ENCODE measurements at regions not wholly inside any gene's neighbourhood (a gene's known extent, or its start where the extent isn't known, plus 50 kb on each side); places are given as distances from the start of the nearest gene placed in this dataset.

DNA sequence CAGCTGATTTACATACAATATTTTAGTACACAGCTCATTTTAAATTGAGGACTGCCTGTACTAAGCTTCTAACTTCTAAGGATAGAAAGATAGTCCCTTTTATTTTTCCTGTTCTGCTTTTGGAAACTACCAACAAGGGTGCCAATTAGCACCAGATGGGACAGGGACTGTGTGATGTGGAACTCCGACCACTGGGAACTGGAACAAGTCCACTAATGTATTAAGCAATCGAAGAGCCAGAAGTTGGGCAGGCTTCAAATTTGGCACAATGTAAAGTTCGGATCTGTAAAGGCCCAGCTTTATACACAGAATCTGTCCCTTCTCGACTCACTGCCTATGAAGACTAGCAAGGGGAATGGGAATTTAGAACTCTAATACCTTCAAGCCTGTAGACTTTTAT is 149.3 kb downstream of the ZC3H11B start:
- H3K27ac ChIP-seq (ENCODE audit: low read depth, low read length), result no peak overlapping the region
- no peaks in the 10 kb centered on the region for H3K36me3 ChIP-seq (ENCODE audit: control insufficient read depth, insufficient read depth, low read length)
- H3K4me1 ChIP-seq (ENCODE audit: control insufficient read depth, insufficient read depth, low read length), result no peaks in the 10 kb centered on the region

GRCh38 chr1:219461981-219462400 is 150.9 kb downstream of the ZC3H11B start:
- H3K4me1 ChIP-seq (ENCODE audit: control insufficient read depth, insufficient read depth, low read length), result no peaks in the 10 kb centered on the region
- H3K4me3 ChIP-seq (ENCODE audit: low read length), result no peak overlapping the region
- no peak overlapping the region for H3K9ac ChIP-seq (ENCODE audit: low read length)
- H3K27me3 ChIP-seq (ENCODE audit: control insufficient read depth, insufficient read depth, low read length), result no peaks in the 10 kb centered on the region
- no peak overlapping the region for H3K27ac ChIP-seq (ENCODE audit: low read depth, low read length)
- H3K36me3 ChIP-seq (ENCODE audit: control insufficient read depth, insufficient read depth, low read length), result no peaks in the 10 kb centered on the region

More for the DNA sequence above, 149.3 kb downstream of the ZC3H11B start:
- Histone ChIP-seq H3K9ac (ENCODE audit: low read length) (no peak overlapping the region), H3K27me3 (ENCODE audit: control insufficient read depth, insufficient read depth, low read length) (no peaks in the 10 kb centered on the region), H3K4me3 (ENCODE audit: low read length) (no peak overlapping the region)

DNA sequence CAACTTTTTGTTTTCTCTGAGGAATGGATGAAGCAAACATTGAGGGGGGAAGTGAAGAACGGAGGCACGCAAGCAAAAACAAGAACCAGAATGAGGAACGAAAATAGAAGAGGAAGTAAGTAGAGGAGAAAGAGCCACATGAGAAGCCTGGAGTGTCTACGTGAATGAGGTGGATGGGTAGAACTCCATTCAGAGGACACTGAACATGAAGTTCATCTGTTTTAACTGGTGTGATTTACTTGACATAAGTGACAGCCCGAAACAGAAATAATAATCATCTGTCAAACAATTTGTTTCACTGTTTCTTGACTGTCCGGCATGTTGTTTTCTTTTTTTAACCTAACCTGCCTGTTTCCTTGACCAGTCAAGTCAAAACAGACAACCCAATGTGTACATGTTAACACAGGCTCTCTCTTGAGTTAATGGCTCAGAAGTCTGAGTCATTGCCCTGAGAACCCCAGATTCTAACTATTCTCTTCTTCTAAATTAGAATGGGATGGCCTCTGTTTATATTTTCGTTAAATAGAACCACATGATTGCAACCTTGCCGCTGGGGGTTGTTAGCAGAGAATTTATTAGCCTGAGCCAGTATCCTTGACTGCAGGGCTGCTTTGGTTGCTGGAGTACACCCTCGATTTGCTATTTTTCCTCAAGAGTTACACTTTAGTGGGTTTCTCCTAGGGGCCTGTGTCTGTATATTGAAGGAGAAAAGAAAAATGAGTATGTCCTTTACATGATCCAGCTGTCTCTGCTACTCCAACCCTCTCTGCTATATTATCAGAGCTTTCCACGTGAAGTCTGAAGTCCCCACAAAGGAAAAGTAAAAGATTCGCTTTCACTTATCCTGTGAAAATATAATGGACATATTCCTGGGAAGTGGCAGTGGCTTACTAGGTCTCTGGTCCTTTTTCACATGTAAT is 151.7 kb downstream of the ZC3H11B start:
- Histone ChIP-seq H3K27me3 (ENCODE audit: control insufficient read depth, insufficient read depth, low read length) (no peaks in the 10 kb centered on the region), H3K27ac (ENCODE audit: low read depth, low read length) (no peak overlapping the region), H3K4me1 (ENCODE audit: control insufficient read depth, insufficient read depth, low read length) (no peaks in the 10 kb centered on the region), H3K4me3 (ENCODE audit: low read length) (no peak overlapping the region), H3K9ac (ENCODE audit: low read length) (no peak overlapping the region), H3K36me3 (ENCODE audit: control insufficient read depth, insufficient read depth, low read length) (no peaks in the 10 kb centered on the region)

GRCh38 chr1:219460081-219460895 is 152.6 kb downstream of the ZC3H11B start:
- Histone ChIP-seq H3K27me3 (ENCODE audit: control insufficient read depth, insufficient read depth, low read length) (no peaks in the 10 kb centered on the region), H3K9ac (ENCODE audit: low read length) (no peak overlapping the region), H3K4me3 (ENCODE audit: low read length) (no peak overlapping the region), H3K4me1 (ENCODE audit: control insufficient read depth, insufficient read depth, low read length) (no peaks in the 10 kb centered on the region), H3K27ac (ENCODE audit: low read depth, low read length) (no peak overlapping the region), H3K36me3 (ENCODE audit: control insufficient read depth, insufficient read depth, low read length) (no peaks in the 10 kb centered on the region)

DNA sequence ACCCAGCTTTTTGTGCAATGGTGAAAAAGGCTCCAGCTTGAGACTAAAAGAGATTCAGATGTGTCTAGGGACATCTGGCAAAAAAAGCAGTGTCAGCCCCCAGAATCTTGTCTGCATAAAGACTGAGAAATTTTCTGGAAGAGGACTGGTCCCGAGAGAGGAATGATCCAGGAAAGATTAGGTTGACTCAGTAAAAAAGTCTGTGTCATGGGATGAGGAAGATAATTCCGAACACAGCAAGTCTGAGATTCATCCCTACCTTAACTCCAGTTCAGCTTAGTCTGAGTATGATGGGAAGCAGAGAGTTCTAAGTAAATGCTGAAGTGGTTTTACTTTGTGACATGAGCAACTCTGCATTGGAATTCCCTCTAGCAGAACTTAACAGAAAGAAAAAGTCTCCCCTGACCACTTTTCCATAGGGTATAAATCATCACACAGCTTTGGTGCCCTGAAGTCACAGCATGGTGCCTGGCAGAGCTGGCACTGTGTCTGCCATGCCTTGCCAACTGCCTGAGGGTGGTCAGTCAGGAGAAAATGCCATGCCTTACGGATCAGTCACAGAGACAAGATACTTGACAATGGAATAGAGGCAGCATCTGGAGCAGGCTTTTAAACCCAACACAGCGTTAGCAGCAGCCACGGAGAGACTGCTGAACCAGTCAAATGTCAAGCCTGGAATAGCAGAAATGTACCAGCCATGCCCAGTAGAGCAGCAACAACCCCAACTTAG is 153.4 kb downstream of the ZC3H11B start:
- no peaks in the 10 kb centered on the region for H3K4me1 ChIP-seq (ENCODE audit: control insufficient read depth, insufficient read depth, low read length)
- no peak overlapping the region for H3K4me3 ChIP-seq (ENCODE audit: low read length)
- H3K27ac ChIP-seq (ENCODE audit: low read depth, low read length), result no peak overlapping the region
- H3K27me3 ChIP-seq (ENCODE audit: control insufficient read depth, insufficient read depth, low read length), result no peaks in the 10 kb centered on the region
- H3K36me3 ChIP-seq (ENCODE audit: control insufficient read depth, insufficient read depth, low read length), result no peaks in the 10 kb centered on the region
- H3K9ac ChIP-seq (ENCODE audit: low read length), result no peak overlapping the region

DNA sequence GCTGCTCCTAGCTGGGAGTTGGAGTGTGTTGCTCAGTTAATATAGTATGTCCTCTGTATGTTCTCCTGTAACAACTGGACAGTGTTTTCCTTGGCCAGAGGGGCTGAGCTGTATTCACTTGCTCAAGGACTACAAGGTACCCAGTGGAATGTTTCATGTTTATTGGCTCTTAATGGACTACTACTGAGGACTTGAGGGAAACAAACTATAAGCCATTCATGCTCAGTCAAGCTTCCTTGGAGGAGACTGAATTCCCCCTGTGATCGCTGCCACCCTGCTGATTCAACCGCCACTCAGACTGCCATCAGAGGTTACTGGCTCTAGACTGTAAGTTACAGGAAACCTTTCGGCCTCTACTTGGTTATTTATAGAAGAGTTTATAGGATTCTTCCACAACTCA is 166.6 kb downstream of the ZC3H11B start:
- Histone ChIP-seq H3K27me3 (ENCODE audit: control insufficient read depth, insufficient read depth, low read length) (no peaks in the 10 kb centered on the region), H3K4me3 (ENCODE audit: low read length) (no peak overlapping the region), H3K27ac (ENCODE audit: low read depth, low read length) (no peak overlapping the region), H3K36me3 (ENCODE audit: control insufficient read depth, insufficient read depth, low read length) (no peaks in the 10 kb centered on the region), H3K4me1 (ENCODE audit: control insufficient read depth, insufficient read depth, low read length) (no peaks in the 10 kb centered on the region), H3K9ac (ENCODE audit: low read length) (no peak overlapping the region)

GRCh38 chr1:219445864-219446263 is 167.0 kb downstream of the ZC3H11B start:
- Histone ChIP-seq H3K27me3 (ENCODE audit: control insufficient read depth, insufficient read depth, low read length) (no peaks in the 10 kb centered on the region), H3K27ac (ENCODE audit: low read depth, low read length) (no peak overlapping the region), H3K36me3 (ENCODE audit: control insufficient read depth, insufficient read depth, low read length) (no peaks in the 10 kb centered on the region), H3K4me1 (ENCODE audit: control insufficient read depth, insufficient read depth, low read length) (no peaks in the 10 kb centered on the region), H3K9ac (ENCODE audit: low read length) (no peak overlapping the region), H3K4me3 (ENCODE audit: low read length) (no peak overlapping the region)

DNA sequence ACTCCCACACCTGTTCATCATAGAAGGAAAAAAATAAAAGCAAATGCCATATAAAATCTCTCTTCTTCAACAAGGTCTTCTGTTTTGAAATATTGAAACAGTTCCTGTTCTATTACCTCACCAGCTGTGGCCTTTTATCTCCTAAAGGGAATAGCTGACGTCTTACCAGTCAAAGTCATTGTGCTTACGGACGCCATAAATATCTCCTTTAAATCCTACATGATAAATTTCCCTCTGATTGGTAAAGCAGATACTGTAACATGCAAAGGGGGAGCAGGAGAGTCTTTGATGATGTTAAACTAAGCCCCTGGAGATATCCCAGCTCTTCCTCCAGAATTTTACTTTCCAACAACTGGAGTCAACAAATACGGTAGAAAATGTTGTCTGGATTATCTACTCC is 168.4 kb downstream of the ZC3H11B start:
- Histone ChIP-seq H3K36me3 (ENCODE audit: control insufficient read depth, insufficient read depth, low read length) (no peaks in the 10 kb centered on the region), H3K27me3 (ENCODE audit: control insufficient read depth, insufficient read depth, low read length) (no peaks in the 10 kb centered on the region), H3K4me3 (ENCODE audit: low read length) (no peak overlapping the region), H3K4me1 (ENCODE audit: control insufficient read depth, insufficient read depth, low read length) (no peaks in the 10 kb centered on the region), H3K27ac (ENCODE audit: low read depth, low read length) (no peak overlapping the region), H3K9ac (ENCODE audit: low read length) (no peak overlapping the region)

- no peak overlapping the region for H3K9ac ChIP-seq (ENCODE audit: low read length)
- no peaks in the 10 kb centered on the region for H3K36me3 ChIP-seq (ENCODE audit: control insufficient read depth, insufficient read depth, low read length)
- H3K27ac ChIP-seq (ENCODE audit: low read depth, low read length), result no peak overlapping the region
- H3K27me3 ChIP-seq (ENCODE audit: control insufficient read depth, insufficient read depth, low read length), result no peaks in the 10 kb centered on the region
- H3K4me3 ChIP-seq (ENCODE audit: low read length), result no peak overlapping the region
- H3K4me1 ChIP-seq (ENCODE audit: control insufficient read depth, insufficient read depth, low read length), result no peaks in the 10 kb centered on the region
Observed at GRCh38 chr1:219443763-219444162, 169.1 kb downstream of the ZC3H11B start.

DNA sequence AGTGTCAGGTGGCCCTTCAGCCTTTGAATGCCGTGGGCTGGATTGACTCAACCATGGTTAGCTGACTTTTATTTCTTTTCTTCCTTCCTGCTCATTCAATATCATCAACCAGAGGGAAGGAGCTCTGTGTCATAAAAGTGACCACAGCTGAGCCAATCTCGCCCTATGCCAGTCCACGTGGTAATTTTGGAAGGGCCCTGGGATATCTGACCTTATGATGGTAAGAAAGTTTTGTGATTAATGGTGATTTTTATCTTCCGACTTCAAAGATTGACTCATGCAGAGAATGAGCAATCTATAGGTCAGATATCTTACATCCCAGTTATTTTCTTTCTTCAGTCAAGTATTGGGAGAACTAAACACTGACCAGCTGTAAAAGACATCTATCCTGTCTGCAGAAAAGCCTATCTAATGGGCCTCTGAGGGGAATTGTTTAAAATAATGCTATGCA is 170.3 kb downstream of the ZC3H11B start:
- Histone ChIP-seq H3K9ac (ENCODE audit: low read length) (no peak overlapping the region), H3K27me3 (ENCODE audit: control insufficient read depth, insufficient read depth, low read length) (no peaks in the 10 kb centered on the region), H3K4me1 (ENCODE audit: control insufficient read depth, insufficient read depth, low read length) (no peaks in the 10 kb centered on the region), H3K4me3 (ENCODE audit: low read length) (no peak overlapping the region), H3K36me3 (ENCODE audit: control insufficient read depth, insufficient read depth, low read length) (no peaks in the 10 kb centered on the region), H3K27ac (ENCODE audit: low read depth, low read length) (no peak overlapping the region)

- Histone ChIP-seq H3K4me1 (ENCODE audit: control insufficient read depth, insufficient read depth, low read length) (no peaks in the 10 kb centered on the region), H3K9ac (ENCODE audit: low read length) (no peak overlapping the region), H3K36me3 (ENCODE audit: control insufficient read depth, insufficient read depth, low read length) (no peaks in the 10 kb centered on the region), H3K4me3 (ENCODE audit: low read length) (no peak overlapping the region), H3K27ac (ENCODE audit: low read depth, low read length) (no peak overlapping the region), H3K27me3 (ENCODE audit: control insufficient read depth, insufficient read depth, low read length) (no peaks in the 10 kb centered on the region)
Observed at GRCh38 chr1:219441884-219442283, 171.0 kb downstream of the ZC3H11B start.

- no peak overlapping the region for H3K9ac ChIP-seq (ENCODE audit: low read length)
- H3K36me3 ChIP-seq (ENCODE audit: control insufficient read depth, insufficient read depth, low read length), result no peaks in the 10 kb centered on the region
- H3K4me3 ChIP-seq (ENCODE audit: low read length), result no peak overlapping the region
- no peaks in the 10 kb centered on the region for H3K4me1 ChIP-seq (ENCODE audit: control insufficient read depth, insufficient read depth, low read length)
- no peaks in the 10 kb centered on the region for H3K27me3 ChIP-seq (ENCODE audit: control insufficient read depth, insufficient read depth, low read length)
- no peak overlapping the region for H3K27ac ChIP-seq (ENCODE audit: low read depth, low read length)
Observed at GRCh38 chr1:219439376-219439775, 173.5 kb downstream of the ZC3H11B start.

All from rectal smooth muscle tissue (tissue), 1 donor.